H1 (cell line): ENCODE measurements at regions not wholly inside any gene's neighbourhood (a gene's known extent, or its start where the extent isn't known, plus 50 kb on each side); places are given as distances from the start of the nearest gene placed in this dataset.

Experiments used
- CTCF ChIA-PET: fragments of 300-600 bp; sonication (Branson Sonifier 250); formaldehyde crosslinking; loops from one replicate; lab custom pipeline; 2021; ENCODE audit not compliant: partially characterized antibody; lab: Charles Lee
- POLR2A ChIA-PET: fragments of 300-600 bp; sonication (Branson Sonifier 250); formaldehyde crosslinking; loops from one replicate; lab custom pipeline; 2021; ENCODE audit warnings: inconsistent platforms; ENCODE audit not compliant: partially characterized antibody; lab: Charles Lee
- DNase-seq, 2 experiments: peaks; one replicate each; pipeline versions ENCODE4 v3.0.0 to v3.0.0-alpha.2; 2010 to 2022; ENCODE audit warnings: low spot score in 2 of 2, low read depth in 1 of 2, mixed read lengths in 1 of 2
- FAIRE-seq: peaks from 2 replicates; lab custom pipeline; 2011; peaks lifted over from hg19 to GRCh38; lab: Jason Lieb, UNC
- H2AFZ ChIP-seq: 2 replicates; pipeline ENCODE4 v1.8.1; 2012; ENCODE audit warnings: low read length, inconsistent platforms
- H2AK5ac ChIP-seq: 2 replicates; pipeline ENCODE4 v1.6.1; 2013; ENCODE audit warnings: low read depth, low read length
- H2BK120ac ChIP-seq: replicated peaks from 2 replicates; pipeline ENCODE3; 2013; ENCODE audit warnings: low read depth, low read length, inconsistent platforms
- H2BK12ac ChIP-seq: 2 replicates; pipeline ENCODE4 v1.6.1; 2013; ENCODE audit warnings: low read depth, low read length
- H2BK15ac ChIP-seq: 2 replicates; pipeline ENCODE4 v1.6.1; 2013; ENCODE audit warnings: low read length
- H2BK20ac ChIP-seq: 2 replicates; pipeline ENCODE4 v1.6.1; 2013; ENCODE audit warnings: low read length
- H2BK5ac ChIP-seq: 2 replicates; pipeline ENCODE4 v1.6.1; 2013; ENCODE audit warnings: low read depth, low read length
- H3K14ac ChIP-seq: 2 replicates; pipeline ENCODE4 v1.6.1; 2013; ENCODE audit warnings: inconsistent platforms; ENCODE audit not compliant: insufficient read length
- H3K18ac ChIP-seq: 2 replicates; pipeline ENCODE4 v1.6.1; 2013; ENCODE audit warnings: low read length; ENCODE audit errors: extremely low read depth
- H3K23ac ChIP-seq: 2 replicates; pipeline ENCODE4 v1.6.1; 2013; ENCODE audit warnings: inconsistent platforms; ENCODE audit not compliant: insufficient read length
- H3K23me2 ChIP-seq: 2 replicates; pipeline ENCODE4 v1.6.1; 2013; ENCODE audit warnings: low read depth, low read length
- H3K27ac ChIP-seq: 2 replicates; pipeline ENCODE4 v1.6.1; 2011; ENCODE audit warnings: low read depth, low read length, inconsistent platforms
- H3K27me3 ChIP-seq, 4 experiments: replicated peaks in 1 of 4; 1 replicate in 1 of 4; 2 replicates in 3 of 4; pipeline versions ENCODE4 v1.6.1 to v1.8.1; 2011 to 2013; ENCODE audit warnings: low read length in 3 of 4, mild to moderate bottlenecking in 3 of 4, inconsistent platforms in 2 of 4, mixed read lengths in 2 of 4, moderate library complexity in 1 of 4; ENCODE audit not compliant: control insufficient read depth in 3 of 4, insufficient read depth in 3 of 4; ENCODE audit errors: extremely low read depth in 1 of 4
- H3K36me3 ChIP-seq, 4 experiments: 2 replicates each; pipeline versions ENCODE4 v1.6.1 to v1.8.1; 2011 to 2013; ENCODE audit warnings: mild to moderate bottlenecking in 4 of 4, low read length in 3 of 4, moderate library complexity in 2 of 4, control low read depth in 1 of 4, inconsistent platforms in 1 of 4; ENCODE audit not compliant: insufficient read depth in 4 of 4, control insufficient read depth in 2 of 4
- H3K4ac ChIP-seq: replicated peaks from 2 replicates; pipeline ENCODE3; 2013; ENCODE audit warnings: low read length, low read depth, mixed read lengths, inconsistent platforms; ENCODE audit not compliant: insufficient read length
- H3K4me1 ChIP-seq, 4 experiments: replicated peaks in 1 of 4; 1 replicate in 1 of 4; 2 replicates in 3 of 4; pipeline versions ENCODE4 v1.6.1 to v1.8.1; 2011 to 2013; ENCODE audit warnings: low read length in 3 of 4, inconsistent platforms in 2 of 4, mixed read lengths in 1 of 4; ENCODE audit not compliant: insufficient read depth in 4 of 4, control insufficient read depth in 3 of 4
- H3K4me2 ChIP-seq, 2 experiments: 2 replicates each; pipeline versions ENCODE4 v1.6.1 to v1.8.1; 2011 to 2013; ENCODE audit warnings: low read depth in 2 of 2, low read length in 2 of 2, control low read depth in 1 of 2, inconsistent platforms in 1 of 2, mild to moderate bottlenecking in 1 of 2; ENCODE audit not compliant: insufficient read depth in 1 of 2
- H3K4me3 ChIP-seq, 4 experiments: fragments of 200-600, 300-600 bp in 1 of 4; sonication (generic), shearing (Covaris generic), sonication (Bioruptor Twin) in 1 of 4; 2 replicates each; pipeline versions ENCODE4 v1.5.1 to v1.8.1; 2011 to 2016; ENCODE audit warnings: low read length in 4 of 4, low read depth in 3 of 4, control low read depth in 2 of 4, inconsistent platforms in 2 of 4, mild to moderate bottlenecking in 2 of 4, mixed read lengths in 1 of 4, moderate library complexity in 1 of 4; ENCODE audit not compliant: insufficient read depth in 2 of 4; ENCODE audit errors: extremely low read depth in 1 of 4
- H3K56ac ChIP-seq: replicated peaks from 2 replicates; pipeline ENCODE3; 2013; ENCODE audit warnings: low read depth, mild to moderate bottlenecking, mixed read lengths, low read length, inconsistent platforms; ENCODE audit not compliant: insufficient read length
- H3K79me1 ChIP-seq: 2 replicates; pipeline ENCODE4 v1.6.1; 2013; ENCODE audit warnings: low read depth, low read length, control low read depth
- H3K79me2 ChIP-seq, 2 experiments: 2 replicates each; pipeline versions ENCODE4 v1.6.1 to v1.8.1; 2012 to 2013; ENCODE audit warnings: low read length in 2 of 2, mild to moderate bottlenecking in 2 of 2, inconsistent platforms in 1 of 2; ENCODE audit not compliant: insufficient read depth in 2 of 2, control insufficient read depth in 1 of 2
- H3K9ac ChIP-seq, 4 experiments: replicated peaks in 1 of 4; 1 replicate in 1 of 4; 2 replicates in 3 of 4; pipeline versions ENCODE4 v1.6.1 to v1.8.1; 2011 to 2013; ENCODE audit warnings: low read depth in 3 of 4, low read length in 3 of 4, control low read depth in 2 of 4, mild to moderate bottlenecking in 2 of 4, moderate library complexity in 2 of 4, inconsistent platforms in 1 of 4; ENCODE audit errors: extremely low read depth in 1 of 4
- H3K9me3 ChIP-seq, 2 experiments: 2 replicates each; pipeline versions ENCODE4 v1.6.1 to v1.8.1; 2012 to 2013; ENCODE audit warnings: mild to moderate bottlenecking in 2 of 2, moderate library complexity in 2 of 2, control low read depth in 1 of 2, inconsistent platforms in 1 of 2, low read depth in 1 of 2, low read length in 1 of 2, mixed read lengths in 1 of 2; ENCODE audit not compliant: insufficient read depth in 2 of 2
- H4K20me1 ChIP-seq, 2 experiments: replicated peaks in 1 of 2; 2 replicates each; pipeline versions ENCODE3 to v1.8.1; 2011 to 2013; ENCODE audit warnings: inconsistent platforms in 2 of 2, low read length in 2 of 2, mild to moderate bottlenecking in 1 of 2; ENCODE audit not compliant: insufficient read depth in 2 of 2, control insufficient read depth in 1 of 2
- H4K5ac ChIP-seq: 2 replicates; pipeline ENCODE4 v1.6.1; 2013; ENCODE audit warnings: low read length, low read depth, mixed read lengths, inconsistent platforms; ENCODE audit not compliant: insufficient read length
- H4K8ac ChIP-seq: 2 replicates; pipeline ENCODE4 v1.8.0; 2013; ENCODE audit warnings: mild to moderate bottlenecking, moderate library complexity, low read length, inconsistent platforms; ENCODE audit not compliant: insufficient read depth; ENCODE audit errors: extremely low read depth
- H4K91ac ChIP-seq: replicated peaks from 2 replicates; pipeline ENCODE3; 2013; ENCODE audit warnings: low read length, mixed read lengths, inconsistent platforms; ENCODE audit not compliant: insufficient read length
- ASH2L ChIP-seq: fragments of 200-600, 300-600 bp; sonication (generic); IDR thresholded peaks from one replicate; pipeline ENCODE4 v1.7.1; 2017; ENCODE audit warnings: low read length
- BACH1 ChIP-seq: IDR thresholded peaks from 2 replicates; pipeline ENCODE4 v1.6.1; 2012; ENCODE audit warnings: low read length, improper control_type of control experiment
- CBX5 ChIP-seq: fragments of 300-800, 300-1000 bp; sonication (generic); IDR thresholded peaks from 2 replicates; pipeline ENCODE4 v1.7.1; 2016; ENCODE audit warnings: antibody characterized with exemption, low read length, low read depth
- CTBP2 ChIP-seq: IDR thresholded peaks from 2 replicates; pipeline ENCODE4 v1.7.0; 2011; ENCODE audit warnings: borderline replicate concordance, mild to moderate bottlenecking, moderate library complexity, mixed read lengths, low read length; ENCODE audit not compliant: insufficient read depth, insufficient read length
- FOSL1 ChIP-seq: IDR thresholded peaks from 2 replicates; pipeline ENCODE4 v1.6.1; 2011; ENCODE audit warnings: mild to moderate bottlenecking, low read depth, low read length, moderate library complexity; ENCODE audit not compliant: insufficient read depth
- JUND ChIP-seq: IDR thresholded peaks from 2 replicates; pipeline ENCODE4 v1.6.1; 2011; ENCODE audit warnings: mild to moderate bottlenecking, improper control_type of control experiment, low read length
- MAFK ChIP-seq: IDR thresholded peaks from 2 replicates; pipeline ENCODE4 v1.6.1; 2012; ENCODE audit warnings: low read depth, mild to moderate bottlenecking, improper control_type of control experiment, low read length
- POU5F1 ChIP-seq: IDR thresholded peaks from 2 replicates; pipeline ENCODE4 v1.6.1; 2011; ENCODE audit warnings: low read depth, mild to moderate bottlenecking, low read length, moderate library complexity
- RNF2 ChIP-seq: fragments of 200-900, 300-1000 bp; sonication (generic); IDR thresholded peaks from 2 replicates; pipeline ENCODE4 v1.7.1; 2016; ENCODE audit warnings: borderline replicate concordance, low read depth, mild to moderate bottlenecking, antibody characterized with exemption, low read length; ENCODE audit not compliant: poor library complexity, severe bottlenecking; ENCODE audit errors: missing control alignments
- RXRA ChIP-seq: IDR thresholded peaks from 2 replicates; pipeline ENCODE4 v1.6.1; 2011; ENCODE audit warnings: low read depth, mild to moderate bottlenecking, low read length, moderate library complexity; ENCODE audit not compliant: insufficient read depth
- SAP30 ChIP-seq: fragments of 300-600 bp; sonication (generic); IDR thresholded peaks from 2 replicates; pipeline ENCODE4 v1.7.1; 2012; ENCODE audit warnings: low read length, moderate library complexity, mild to moderate bottlenecking, inconsistent platforms; ENCODE audit not compliant: insufficient read depth, insufficient replicate concordance
- SIX5 ChIP-seq: IDR thresholded peaks from 2 replicates; pipeline ENCODE4 v1.6.1; 2011; ENCODE audit warnings: mild to moderate bottlenecking, low read depth, low read length
- SP2 ChIP-seq: IDR thresholded peaks from 2 replicates; pipeline ENCODE4 v1.6.1; 2012; ENCODE audit warnings: mild to moderate bottlenecking, low read length, inconsistent platforms
- TAF1 ChIP-seq: IDR thresholded peaks from 2 replicates; pipeline ENCODE4 v1.6.1; 2011; ENCODE audit warnings: mild to moderate bottlenecking, low read depth, low read length
- TBP ChIP-seq: IDR thresholded peaks from 2 replicates; pipeline ENCODE4 v1.6.1; 2011; ENCODE audit warnings: low read depth, low read length, improper control_type of control experiment
- YY1 ChIP-seq: IDR thresholded peaks from 2 replicates; pipeline ENCODE4 v1.6.1; 2011; ENCODE audit warnings: low read depth, mild to moderate bottlenecking, low read length
- WGBS, 2 experiments: shearing (Covaris generic) in 1 of 2; methylation state at CpG; one replicate each; pipeline versions ENCODE4 v1.1.6 to v1.1.7; 2013 to 2015; ENCODE audit warnings: low lambda C conversion rate in 2 of 2, mixed read lengths in 2 of 2, inconsistent platforms in 1 of 2, low coverage in 1 of 2, missing lambda C conversion rate in 1 of 2; ENCODE audit not compliant: insufficient replicate concordance in 2 of 2, insufficient coverage in 1 of 2, insufficient read length in 1 of 2; ENCODE audit errors: extremely low coverage in 1 of 2, missing lambda C conversion rate in 1 of 2; 5-methylcytosine and 5-hydroxymethylcytosine counted together

- Histone ChIP-seq H3K79me1 (no peaks in the 10 kb centered on the region), H3K79me2 (no peaks in the 10 kb centered on the region), H3K4me1 (peaks cover 2 to 13% (median 7%) of the 10 kb centered on the region in 4 experiments; a peak in 6 of 7 replicates), H3K4me3 (no peak overlapping the region), H3K23me2 (no peaks in the 10 kb centered on the region), H3K23ac (no peak overlapping the region), H3K4ac (no peak overlapping the region), H3K27ac (no peak overlapping the region), H3K36me3 (no peaks in the 10 kb centered on the region), H3K27me3 (no peaks in the 10 kb centered on the region), H3K4me2 (no peak overlapping the region), H4K5ac (no peak overlapping the region), H4K8ac (no peak overlapping the region), H3K9me3 (no peaks in the 10 kb centered on the region), H2BK5ac (no peak overlapping the region), H4K20me1 (no peaks in the 10 kb centered on the region), H3K18ac (no peak overlapping the region), H2BK120ac (no peak overlapping the region), H2BK12ac (no peak overlapping the region), H3K9ac (no peak overlapping the region; a peak in 1 of 7 replicates), H2BK20ac (no peak overlapping the region), H3K56ac (no peak overlapping the region), H4K91ac (no peak overlapping the region), H2BK15ac (no peak overlapping the region), H3K14ac (no peak overlapping the region), H2AFZ (no peak overlapping the region), H2AK5ac (no peak overlapping the region)
- DNase-seq, result no peak
- 56% methylated on average over 1 of the region's 1 CpG; no CpG with 5 or more reads in 1 of the 2 experiments for WGBS, 2 experiments
- ChIA-PET POLR2A (no interaction called here), CTCF (no interaction called here)
- no peak for FAIRE-seq
- no peak for TF ChIP-seq TBP
- TF ChIP-seq JUND, result no peak
- TF ChIP-seq CBX5, result no peak
- TF ChIP-seq SIX5, result no peak
- TF ChIP-seq RXRA, result no peak
- TF ChIP-seq CTBP2, result no peak
- TF ChIP-seq BACH1, result no peak
- TF ChIP-seq RNF2, result no peak
- TF ChIP-seq MAFK, result no peak
- no peak for TF ChIP-seq SAP30
- TF ChIP-seq TAF1, result no peak
- no peak for TF ChIP-seq YY1
- TF ChIP-seq FOSL1, result no peak
- no peak for TF ChIP-seq POU5F1
- TF ChIP-seq ASH2L, result no peak
- TF ChIP-seq SP2, result no peak
Measured at GRCh38 chr9:119091074-119091473, 278.2 kb downstream of the BRINP1 start.
